Endometrium (tissue), 2 donors: ENCODE measurements at regions not wholly inside any gene's neighbourhood (a gene's known extent, or its start where the extent isn't known, plus 50 kb on each side); places are given as distances from the start of the nearest gene placed in this dataset.
A peak's percentile ranks its signal among the peaks of the same experiment; 100 is the strongest.

Experiments
- FAIRE-seq: peaks from 2 replicates; lab custom pipeline; 2012; peaks lifted over from hg19 to GRCh38; lab: Jason Lieb, UNC
- donor health status: control.
- donor health status: control.

GRCh38 chr14:44010071-44010470 lies 497.0 kb downstream of the FSCB start:
- no peak for FAIRE-seq

- FAIRE-seq: no peak
Observed at GRCh38 chr14:44009642-44010041, 497.4 kb downstream of the FSCB start.

- peak; percentile 92 for FAIRE-seq
Observed at GRCh38 chr14:43988989-43989388, 518.1 kb downstream of the FSCB start.

- no peak for FAIRE-seq
Observed at GRCh38 chr14:43983721-43984120, 523.4 kb downstream of the FSCB start.

GRCh38 chr14:43981135-43981768 lies 525.8 kb downstream of the FSCB start:
- FAIRE-seq: no peak

- FAIRE-seq: no peak
Observed at GRCh38 chr14:43956741-43957140, 550.3 kb downstream of the FSCB start.

- no peak for FAIRE-seq
Observed at GRCh38 chr14:43949400-43949799, 557.7 kb downstream of the FSCB start.

GRCh38 chr14:43939836-43940235 lies 567.2 kb downstream of the FSCB start:
- no peak for FAIRE-seq

- no peak for FAIRE-seq
Observed at GRCh38 chr14:43938588-43939281, 568.3 kb downstream of the FSCB start.

GRCh38 chr14:43937001-43937400 lies 570.1 kb downstream of the FSCB start:
- no peak for FAIRE-seq

- FAIRE-seq: no peak
Observed at GRCh38 chr14:43934102-43934501, 573.0 kb downstream of the FSCB start.

GRCh38 chr14:43914041-43914693 lies 592.9 kb downstream of the FSCB start:
- no peak for FAIRE-seq

GRCh38 chr14:43903209-43903608 lies 603.9 kb downstream of the FSCB start:
- FAIRE-seq: no peak

- peak; percentile 18 for FAIRE-seq
Observed at GRCh38 chr14:43901911-43902673, 605.0 kb downstream of the FSCB start.

- no peak for FAIRE-seq
Observed at GRCh38 chr14:43900173-43900655, 606.9 kb downstream of the FSCB start.

GRCh38 chr14:43898687-43899086 lies 608.4 kb downstream of the FSCB start:
- FAIRE-seq: no peak

GRCh38 chr14:43896044-43896443 lies 611.0 kb downstream of the FSCB start:
- no peak for FAIRE-seq

- FAIRE-seq: no peak
Observed at GRCh38 chr14:43894534-43894933, 612.5 kb downstream of the FSCB start.

- no peak for FAIRE-seq
Observed at GRCh38 chr14:43887523-43887922, 619.6 kb downstream of the FSCB start.

- FAIRE-seq: no peak
Observed at GRCh38 chr14:43877351-43877960, 629.6 kb downstream of the FSCB start.

- FAIRE-seq: no peak
Observed at GRCh38 chr14:43872752-43873655, 634.1 kb downstream of the FSCB start.
